ENCODE measurements at regions not wholly inside any gene's neighbourhood (a gene's known extent, or its start where the extent isn't known, plus 50 kb on each side); places are given as distances from the start of the nearest gene placed in this dataset.

DNA sequence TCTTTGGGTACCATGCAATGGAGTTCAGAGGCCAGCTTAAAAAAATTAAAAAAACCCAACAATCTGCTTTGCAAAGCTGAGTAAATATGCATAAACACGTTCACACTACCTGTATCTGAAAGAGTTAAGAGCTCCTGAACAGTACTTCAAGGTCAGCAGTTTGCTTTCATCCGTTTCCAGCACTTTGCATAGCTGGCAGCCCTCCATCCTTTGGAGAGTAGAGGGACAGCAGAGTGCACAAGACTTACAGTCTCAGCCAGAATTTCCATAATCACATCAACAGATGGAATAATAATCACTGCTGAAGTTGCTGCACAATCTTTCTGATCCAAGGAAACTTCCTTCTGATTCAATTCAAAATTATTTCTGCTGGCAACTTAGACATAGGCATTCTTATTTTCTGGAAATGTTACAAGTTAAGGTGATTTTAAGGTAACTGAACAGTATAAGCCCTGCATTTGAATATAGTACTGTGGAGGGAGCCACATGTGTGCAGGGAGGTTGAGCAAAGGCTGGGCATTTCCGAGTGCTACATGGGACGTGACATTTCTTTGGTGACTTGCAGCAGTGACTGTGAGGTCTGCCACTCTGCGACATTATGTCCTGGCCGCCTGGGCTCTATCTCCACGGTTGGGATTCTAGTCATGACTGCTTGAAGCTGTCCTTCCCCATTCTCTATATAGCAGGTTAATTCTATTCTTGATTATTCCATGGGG is 73.5 kb upstream of the EMCN start:
- CTCF ChIA-PET = no interaction called here
- Histone ChIP-seq H3K27ac (ENCODE audit: low read depth, low read length, poor library complexity, severe bottlenecking) (no peak overlapping the region), H3K9me3 (ENCODE audit: low read depth, low read length, poor library complexity, severe bottlenecking) (no peaks in the 10 kb centered on the region), H3K36me3 (ENCODE audit: insufficient read depth, low read length, poor library complexity, severe bottlenecking) (no peaks in the 10 kb centered on the region), H3K4me1 (ENCODE audit: insufficient read depth, low read length, poor library complexity, severe bottlenecking) (no peaks in the 10 kb centered on the region), H3K27me3 (replicated peaks; ENCODE audit: insufficient read depth, low read depth, low read length, poor library complexity) (no peaks in the 10 kb centered on the region), H3K4me3 (ENCODE audit: low read depth, low read length, poor library complexity, severe bottlenecking) (no peak overlapping the region)
- POLR2A ChIA-PET (ENCODE audit: low non-redundant PET) = no interaction called here
- intact Hi-C loops (cut with micrococcal nuclease; ENCODE audit: unreplicated experiment) = no loop called here
- no peak for TF ChIP-seq EZH2 (IDR thresholded peaks at IDR 0.05; ENCODE audit: borderline replicate concordance, low read depth, low read length, poor library complexity, severe bottlenecking)
- TF ChIP-seq, protein P1, sequence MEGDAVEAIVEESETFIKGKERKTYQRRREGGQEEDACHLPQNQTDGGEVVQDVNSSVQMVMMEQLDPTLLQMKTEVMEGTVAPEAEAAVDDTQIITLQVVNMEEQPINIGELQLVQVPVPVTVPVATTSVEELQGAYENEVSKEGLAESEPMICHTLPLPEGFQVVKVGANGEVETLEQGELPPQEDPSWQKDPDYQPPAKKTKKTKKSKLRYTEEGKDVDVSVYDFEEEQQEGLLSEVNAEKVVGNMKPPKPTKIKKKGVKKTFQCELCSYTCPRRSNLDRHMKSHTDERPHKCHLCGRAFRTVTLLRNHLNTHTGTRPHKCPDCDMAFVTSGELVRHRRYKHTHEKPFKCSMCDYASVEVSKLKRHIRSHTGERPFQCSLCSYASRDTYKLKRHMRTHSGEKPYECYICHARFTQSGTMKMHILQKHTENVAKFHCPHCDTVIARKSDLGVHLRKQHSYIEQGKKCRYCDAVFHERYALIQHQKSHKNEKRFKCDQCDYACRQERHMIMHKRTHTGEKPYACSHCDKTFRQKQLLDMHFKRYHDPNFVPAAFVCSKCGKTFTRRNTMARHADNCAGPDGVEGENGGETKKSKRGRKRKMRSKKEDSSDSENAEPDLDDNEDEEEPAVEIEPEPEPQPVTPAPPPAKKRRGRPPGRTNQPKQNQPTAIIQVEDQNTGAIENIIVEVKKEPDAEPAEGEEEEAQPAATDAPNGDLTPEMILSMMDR (conservative IDR thresholded peaks at IDR 0.05; ENCODE audit: low read depth, low read length) = no peak
- no TSS peak for BruUV-seq (replicated peaks)
- no peak for DNase-seq (ENCODE audit: low spot score)

DNA sequence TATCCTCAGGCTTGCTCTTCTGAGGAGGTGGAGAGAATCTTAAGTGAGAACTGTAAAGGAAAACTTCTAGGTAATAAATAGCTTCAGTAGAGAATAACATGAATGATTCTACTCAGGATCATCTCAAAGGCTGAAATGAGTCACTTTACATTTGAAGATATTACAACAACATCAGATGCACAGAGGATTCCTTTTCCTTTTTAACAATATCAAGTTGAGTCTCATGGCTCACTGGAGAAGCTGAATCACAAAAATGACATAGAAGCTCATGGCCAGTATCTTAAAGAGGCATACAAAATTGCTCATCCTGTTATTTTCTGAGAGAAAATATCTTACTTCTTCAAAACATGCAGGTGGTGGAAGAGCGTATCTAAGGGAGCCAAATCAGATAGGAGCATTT is 72.5 kb upstream of the EMCN start:
- DNase-seq (ENCODE audit: low spot score) = no peak
- no TSS peak for BruUV-seq (replicated peaks)
- TF ChIP-seq, protein P1 (conservative IDR thresholded peaks at IDR 0.05; ENCODE audit: low read depth, low read length) = no peak
- TF ChIP-seq EZH2 (IDR thresholded peaks at IDR 0.05; ENCODE audit: borderline replicate concordance, low read depth, low read length, poor library complexity, severe bottlenecking) = no peak
- intact Hi-C loops (cut with micrococcal nuclease; ENCODE audit: unreplicated experiment) = no loop called here
- CTCF ChIA-PET = no interaction called here
- no peaks in the 10 kb centered on the region for H3K4me1 ChIP-seq (ENCODE audit: insufficient read depth, low read length, poor library complexity, severe bottlenecking)
- POLR2A ChIA-PET (ENCODE audit: low non-redundant PET) = no interaction called here
- H3K27me3 ChIP-seq (replicated peaks; ENCODE audit: insufficient read depth, low read depth, low read length, poor library complexity) = no peaks in the 10 kb centered on the region
- no peaks in the 10 kb centered on the region for H3K9me3 ChIP-seq (ENCODE audit: low read depth, low read length, poor library complexity, severe bottlenecking)
- no peak overlapping the region for H3K27ac ChIP-seq (ENCODE audit: low read depth, low read length, poor library complexity, severe bottlenecking)
- no peaks in the 10 kb centered on the region for H3K36me3 ChIP-seq (ENCODE audit: insufficient read depth, low read length, poor library complexity, severe bottlenecking)
- no peak overlapping the region for H3K4me3 ChIP-seq (ENCODE audit: low read depth, low read length, poor library complexity, severe bottlenecking)

DNA sequence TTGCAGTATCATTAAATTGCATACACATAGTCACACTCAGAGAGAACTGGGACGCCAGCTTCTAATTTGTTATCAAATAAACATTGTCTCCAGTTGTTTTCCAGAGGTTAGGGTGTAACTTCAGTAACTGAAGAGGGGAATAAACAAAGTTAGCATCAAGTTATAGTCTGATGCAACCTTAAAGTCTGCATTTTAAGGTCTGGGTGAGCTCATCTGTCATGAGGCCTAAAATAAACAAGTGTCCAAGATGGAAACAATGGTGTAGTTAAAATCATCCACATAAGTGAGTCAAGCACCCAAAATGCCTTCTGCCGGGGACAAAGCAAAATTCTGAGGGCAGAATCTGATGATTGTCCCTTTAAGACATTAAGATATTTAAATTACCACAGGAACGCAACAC is 70.3 kb upstream of the EMCN start:
- no TSS peak for BruUV-seq (replicated peaks)
- CTCF ChIA-PET = no interaction called here
- Histone ChIP-seq H3K4me3 (ENCODE audit: low read depth, low read length, poor library complexity, severe bottlenecking) (no peak overlapping the region), H3K9me3 (ENCODE audit: low read depth, low read length, poor library complexity, severe bottlenecking) (no peaks in the 10 kb centered on the region), H3K4me1 (ENCODE audit: insufficient read depth, low read length, poor library complexity, severe bottlenecking) (no peaks in the 10 kb centered on the region), H3K27ac (ENCODE audit: low read depth, low read length, poor library complexity, severe bottlenecking) (no peak overlapping the region), H3K27me3 (replicated peaks; ENCODE audit: insufficient read depth, low read depth, low read length, poor library complexity) (no peaks in the 10 kb centered on the region), H3K36me3 (ENCODE audit: insufficient read depth, low read length, poor library complexity, severe bottlenecking) (no peaks in the 10 kb centered on the region)
- no peak for DNase-seq (ENCODE audit: low spot score)
- intact Hi-C loops (cut with micrococcal nuclease; ENCODE audit: unreplicated experiment) = no loop called here
- POLR2A ChIA-PET (ENCODE audit: low non-redundant PET) = no interaction called here
- no peak for TF ChIP-seq EZH2 (IDR thresholded peaks at IDR 0.05; ENCODE audit: borderline replicate concordance, low read depth, low read length, poor library complexity, severe bottlenecking)
- TF ChIP-seq, protein P1 (conservative IDR thresholded peaks at IDR 0.05; ENCODE audit: low read depth, low read length) = no peak
